Cardiac muscle cell (in vitro differentiated cells and primary cell): ENCODE measurements at regions not wholly inside any gene's neighbourhood (a gene's known extent, or its start where the extent isn't known, plus 50 kb on each side); places are given as distances from the start of the nearest gene placed in this dataset.

ENCODE experiments used
- DNase-seq, 2 donors: peaks; one replicate each; pipeline versions ENCODE4 v3.0.0 to v3.0.0-alpha.2; 2010 to 2017; ENCODE audit warnings: low read depth in 1 of 2, low spot score in 1 of 2
- H3K27ac ChIP-seq: fragments of 200-600 bp; sonication (generic); 2 replicates; pipeline ENCODE4 v1.5.1; 2016
- H3K27me3 ChIP-seq: fragments of 200-600 bp; sonication (generic); 2 replicates; pipeline ENCODE4 v1.6.0; 2016; ENCODE audit warnings: control low read depth
- H3K36me3 ChIP-seq: fragments of 200-600 bp; sonication (generic); 2 replicates; pipeline ENCODE4 v1.5.1; 2016; ENCODE audit warnings: control low read depth
- H3K4me1 ChIP-seq: fragments of 200-600 bp; sonication (generic); 2 replicates; pipeline ENCODE4 v1.8.1; 2017; ENCODE audit warnings: low read depth, mild to moderate bottlenecking, mixed run types
- H3K4me3 ChIP-seq: fragments of 200-600 bp; sonication (generic); 2 replicates; pipeline ENCODE4 v1.5.1; 2016; ENCODE audit warnings: mild to moderate bottlenecking
- H3K9me3 ChIP-seq: fragments of 200-600 bp; sonication (generic); 2 replicates; pipeline ENCODE4 v1.5.1; 2017; ENCODE audit warnings: low read depth, mild to moderate bottlenecking, control low read depth
- TF ChIP-seq, protein P1 (sequence below): IDR thresholded peaks from 2 replicates; pipeline ENCODE4 v1.5.1; 2012; ENCODE audit warnings: low read depth, mild to moderate bottlenecking, low read length

DNA sequence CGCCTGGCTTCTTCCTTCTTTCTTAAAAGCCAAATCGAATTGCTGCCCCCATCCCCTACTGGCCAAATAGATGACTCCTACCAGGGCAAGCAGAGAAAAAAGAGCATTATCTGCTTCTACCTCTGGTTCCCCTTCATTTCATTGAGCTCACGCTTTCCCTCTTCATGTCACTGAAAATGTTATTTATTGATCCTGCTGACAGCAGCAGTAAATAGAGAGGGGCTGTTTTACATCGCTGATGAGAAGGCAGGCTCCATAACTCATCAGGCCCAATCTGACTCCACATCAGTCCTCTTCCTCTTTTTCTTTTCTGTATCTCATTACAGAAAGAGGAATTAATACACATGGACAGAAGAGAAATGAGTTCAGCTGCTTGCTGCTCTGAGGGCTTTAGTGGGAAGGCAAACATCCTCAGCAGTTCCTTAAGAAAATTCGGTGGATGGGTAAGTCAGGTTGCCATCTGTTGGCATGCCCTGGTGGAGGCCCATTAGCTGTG lies 904.1 kb downstream of the KCNMA1 start:
- no peak for DNase-seq
- H3K4me1 ChIP-seq, result no peaks in the 10 kb centered on the region
- TF ChIP-seq, protein P1, sequence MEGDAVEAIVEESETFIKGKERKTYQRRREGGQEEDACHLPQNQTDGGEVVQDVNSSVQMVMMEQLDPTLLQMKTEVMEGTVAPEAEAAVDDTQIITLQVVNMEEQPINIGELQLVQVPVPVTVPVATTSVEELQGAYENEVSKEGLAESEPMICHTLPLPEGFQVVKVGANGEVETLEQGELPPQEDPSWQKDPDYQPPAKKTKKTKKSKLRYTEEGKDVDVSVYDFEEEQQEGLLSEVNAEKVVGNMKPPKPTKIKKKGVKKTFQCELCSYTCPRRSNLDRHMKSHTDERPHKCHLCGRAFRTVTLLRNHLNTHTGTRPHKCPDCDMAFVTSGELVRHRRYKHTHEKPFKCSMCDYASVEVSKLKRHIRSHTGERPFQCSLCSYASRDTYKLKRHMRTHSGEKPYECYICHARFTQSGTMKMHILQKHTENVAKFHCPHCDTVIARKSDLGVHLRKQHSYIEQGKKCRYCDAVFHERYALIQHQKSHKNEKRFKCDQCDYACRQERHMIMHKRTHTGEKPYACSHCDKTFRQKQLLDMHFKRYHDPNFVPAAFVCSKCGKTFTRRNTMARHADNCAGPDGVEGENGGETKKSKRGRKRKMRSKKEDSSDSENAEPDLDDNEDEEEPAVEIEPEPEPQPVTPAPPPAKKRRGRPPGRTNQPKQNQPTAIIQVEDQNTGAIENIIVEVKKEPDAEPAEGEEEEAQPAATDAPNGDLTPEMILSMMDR, result no peak
- H3K36me3 ChIP-seq, result no peaks in the 10 kb centered on the region
- no peak overlapping the region for H3K4me3 ChIP-seq
- no peaks in the 10 kb centered on the region for H3K9me3 ChIP-seq
- no peak overlapping the region for H3K27ac ChIP-seq
- H3K27me3 ChIP-seq, result no peaks in the 10 kb centered on the region

DNA sequence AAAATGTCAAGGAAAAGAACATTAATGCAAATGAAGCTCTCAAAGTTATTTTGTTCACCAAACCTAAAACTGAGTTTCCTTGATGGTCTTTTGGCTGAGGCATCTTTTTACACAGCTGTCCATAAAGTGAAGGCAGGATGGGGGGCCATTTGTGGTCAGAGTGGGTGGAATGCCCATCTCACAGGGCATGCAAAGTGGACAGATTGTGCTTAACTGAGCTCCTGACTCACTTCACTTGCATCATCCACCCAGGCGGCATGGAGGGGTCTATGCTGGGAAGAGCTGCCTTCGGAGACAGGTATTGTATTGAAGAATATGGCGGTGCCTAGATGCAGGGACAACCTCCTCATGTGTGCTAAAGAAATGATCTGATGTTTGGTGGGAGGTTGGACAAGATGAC lies 905.3 kb downstream of the KCNMA1 start:
- H3K9me3 ChIP-seq, result no peaks in the 10 kb centered on the region
- H3K27ac ChIP-seq, result no peak overlapping the region
- H3K36me3 ChIP-seq, result no peaks in the 10 kb centered on the region
- TF ChIP-seq, protein P1, result no peak
- H3K27me3 ChIP-seq, result no peaks in the 10 kb centered on the region
- H3K4me1 ChIP-seq, result no peaks in the 10 kb centered on the region
- no peak for DNase-seq
- no peak overlapping the region for H3K4me3 ChIP-seq

- H3K9me3 ChIP-seq, result no peaks in the 10 kb centered on the region
- no peak overlapping the region for H3K4me3 ChIP-seq
- H3K27me3 ChIP-seq, result no peaks in the 10 kb centered on the region
- H3K36me3 ChIP-seq, result no peaks in the 10 kb centered on the region
- TF ChIP-seq, protein P1, result no peak
- no peak overlapping the region for H3K27ac ChIP-seq
- H3K4me1 ChIP-seq, result no peaks in the 10 kb centered on the region
- DNase-seq, result no peak
Measured at GRCh38 chr10:76729841-76730487, 907.6 kb downstream of the KCNMA1 start.

- no peaks in the 10 kb centered on the region for H3K9me3 ChIP-seq
- no peaks in the 10 kb centered on the region for H3K4me1 ChIP-seq
- no peak for DNase-seq
- no peak overlapping the region for H3K27ac ChIP-seq
- TF ChIP-seq, protein P1, result no peak
- H3K36me3 ChIP-seq, result no peaks in the 10 kb centered on the region
- no peak overlapping the region for H3K4me3 ChIP-seq
- no peaks in the 10 kb centered on the region for H3K27me3 ChIP-seq
Measured at GRCh38 chr10:76729346-76729745, 908.3 kb downstream of the KCNMA1 start.

DNA sequence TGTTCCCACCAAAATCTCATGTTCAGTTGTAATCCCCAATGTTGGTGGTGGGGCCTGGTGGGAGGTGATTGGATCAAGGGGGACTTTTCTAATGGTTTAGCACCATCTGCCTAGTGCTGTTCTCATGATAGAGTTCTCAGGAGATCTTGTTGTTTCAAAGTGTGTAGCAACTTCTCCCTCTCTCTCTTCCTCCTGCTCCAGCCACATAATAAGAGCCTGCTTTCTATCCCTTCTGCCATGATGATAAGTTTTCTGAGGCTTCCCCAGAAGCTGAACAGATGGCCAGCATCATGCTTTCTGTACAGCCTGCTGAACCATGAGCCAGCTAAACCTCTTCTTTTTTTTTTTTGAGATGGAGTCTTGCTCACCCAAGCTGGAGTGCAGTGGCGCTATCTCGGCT lies 910.6 kb downstream of the KCNMA1 start:
- H3K27ac ChIP-seq, result no peak overlapping the region
- H3K36me3 ChIP-seq, result no peaks in the 10 kb centered on the region
- DNase-seq, result peak in 1 of 2 donors; percentile 8
- no peak overlapping the region for H3K4me3 ChIP-seq
- TF ChIP-seq, protein P1, result no peak
- H3K27me3 ChIP-seq, result no peaks in the 10 kb centered on the region
- H3K4me1 ChIP-seq, result peaks cover 14% of the 10 kb centered on the region
- no peaks in the 10 kb centered on the region for H3K9me3 ChIP-seq
